Central memory CD8-positive, alpha-beta T cell (primary cell): ENCODE measurements at regions not wholly inside any gene's neighbourhood (a gene's known extent, or its start where the extent isn't known, plus 50 kb on each side); places are given as distances from the start of the nearest gene placed in this dataset.

Experiments used
- ATAC-seq: fragments of 150-1000 bp; cut with Tn5 transposase; replicated peaks from 2 replicates; pipeline ENCODE4 v1.10.0; 2022; ENCODE audit warnings: mild to moderate bottlenecking, moderate FRiP score, moderate number of reproducible peaks; ENCODE audit not compliant: poor library complexity, severe bottlenecking; ENCODE audit errors: extremely low read depth
- DNase-seq, 2 donors: peaks; one replicate each; pipeline ENCODE4 v3.0.0; 2021; ENCODE audit warnings: low spot score in 2 of 2
- H3K27ac Mint-ChIP-seq: one replicate; pipeline ENCODE4 v1.8.0; 2022; ENCODE audit warnings: low read depth, mild to moderate bottlenecking, moderate library complexity, mixed read lengths
- H3K27me3 Mint-ChIP-seq: one replicate; pipeline ENCODE4 v1.8.0; 2022; ENCODE audit warnings: mixed read lengths
- H3K36me3 Mint-ChIP-seq: one replicate; pipeline ENCODE4 v1.8.0; 2022; ENCODE audit warnings: mild to moderate bottlenecking, moderate library complexity, mixed read lengths; ENCODE audit not compliant: insufficient read depth
- H3K4me1 Mint-ChIP-seq: one replicate; pipeline ENCODE4 v1.8.0; 2022; ENCODE audit warnings: mixed read lengths
- H3K4me3 Mint-ChIP-seq: one replicate; pipeline ENCODE4 v1.8.0; 2022; ENCODE audit warnings: mild to moderate bottlenecking, moderate library complexity, mixed read lengths
- H3K9me3 Mint-ChIP-seq: one replicate; pipeline ENCODE4 v1.8.0; 2022; ENCODE audit warnings: mixed read lengths

DNA sequence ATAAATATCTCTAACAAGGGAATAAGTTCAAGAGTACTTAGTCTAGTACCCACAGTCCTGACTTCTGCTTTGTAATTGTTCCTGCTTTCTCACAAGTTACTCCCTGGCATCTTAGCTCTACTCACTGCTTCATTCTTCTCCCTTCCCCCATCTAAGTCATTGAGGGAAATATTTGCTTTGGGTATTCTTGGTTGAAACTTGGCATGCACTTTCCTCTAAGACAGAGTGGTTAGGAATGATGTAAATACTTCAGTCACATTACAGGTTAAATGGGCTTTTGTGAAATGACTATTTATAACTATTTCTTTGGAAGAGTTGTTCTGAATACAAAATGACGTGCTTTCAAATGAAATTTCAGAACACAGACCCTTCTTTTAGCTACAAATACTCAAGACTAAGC, 67.7 kb upstream of the PLEKHG1 start:
- no peak for DNase-seq
- H3K4me1 Mint-ChIP-seq, result no peaks in the 10 kb centered on the region
- H3K27me3 Mint-ChIP-seq, result peaks cover 30% of the 10 kb centered on the region

DNA sequence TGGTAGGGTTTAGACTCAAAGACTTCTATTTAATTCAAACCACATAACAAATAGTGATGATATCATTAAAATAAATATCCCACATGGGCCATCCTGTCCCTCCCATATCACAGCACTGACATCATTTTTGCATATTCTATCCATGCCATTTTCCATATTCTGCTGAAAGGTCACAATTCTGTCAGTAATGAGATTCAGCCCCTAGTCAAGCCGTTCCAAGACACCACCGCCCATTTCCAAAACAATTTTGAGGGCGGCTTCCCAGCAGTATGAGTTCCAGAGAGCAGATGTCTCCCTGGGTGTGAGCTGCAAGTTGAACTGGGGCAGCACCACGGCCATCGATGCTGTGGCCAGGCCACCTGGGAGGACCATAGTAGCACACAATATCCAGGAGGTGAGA, 65.1 kb upstream of the PLEKHG1 start:
- Mint-ChIP-seq H3K27me3 (peaks cover 30% of the 10 kb centered on the region), H3K27ac (no peak overlapping the region), H3K4me3 (no peak overlapping the region), H3K4me1 (no peaks in the 10 kb centered on the region), H3K36me3 (no peaks in the 10 kb centered on the region), H3K9me3 (no peaks in the 10 kb centered on the region)
- no peak for DNase-seq
- no peak for ATAC-seq

More for the DNA sequence above, 67.7 kb upstream of the PLEKHG1 start:
- Mint-ChIP-seq H3K36me3 (no peaks in the 10 kb centered on the region), H3K27ac (no peak overlapping the region), H3K4me3 (no peak overlapping the region), H3K9me3 (no peaks in the 10 kb centered on the region)
- no peak for ATAC-seq

DNA sequence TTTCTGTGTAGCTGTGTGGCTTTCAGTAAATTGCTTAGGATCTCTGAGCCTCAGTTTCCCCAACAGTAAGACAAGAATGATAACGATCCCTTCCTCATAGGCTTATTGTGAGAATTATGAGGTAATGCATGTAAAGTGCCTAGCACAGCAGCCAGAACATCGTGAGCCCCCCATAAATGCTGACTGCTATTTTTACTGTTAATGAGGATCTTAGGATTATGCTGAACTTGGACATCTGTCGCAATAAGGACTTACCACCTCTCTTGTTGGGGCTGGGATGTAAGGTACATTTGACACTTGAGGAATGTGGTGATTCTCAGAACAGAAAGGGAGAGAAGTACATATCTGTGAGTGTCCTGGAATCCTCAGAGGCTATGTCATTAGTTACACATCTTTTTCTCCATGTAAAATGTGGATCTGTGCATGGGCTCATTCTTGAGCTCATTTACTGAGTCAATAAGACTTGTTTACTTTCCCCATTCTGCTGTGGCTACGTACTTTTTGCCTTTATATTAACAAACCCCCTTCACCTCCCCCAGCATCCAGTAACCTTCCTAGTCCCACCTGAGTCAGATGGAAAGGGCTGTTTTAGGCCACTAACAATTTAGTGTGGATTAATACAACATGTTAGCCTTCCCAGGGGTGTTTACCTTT, 64.4 kb upstream of the PLEKHG1 start:
- no peak overlapping the region for H3K27ac Mint-ChIP-seq
- ATAC-seq, result no peak
- H3K4me1 Mint-ChIP-seq, result no peaks in the 10 kb centered on the region

DNA sequence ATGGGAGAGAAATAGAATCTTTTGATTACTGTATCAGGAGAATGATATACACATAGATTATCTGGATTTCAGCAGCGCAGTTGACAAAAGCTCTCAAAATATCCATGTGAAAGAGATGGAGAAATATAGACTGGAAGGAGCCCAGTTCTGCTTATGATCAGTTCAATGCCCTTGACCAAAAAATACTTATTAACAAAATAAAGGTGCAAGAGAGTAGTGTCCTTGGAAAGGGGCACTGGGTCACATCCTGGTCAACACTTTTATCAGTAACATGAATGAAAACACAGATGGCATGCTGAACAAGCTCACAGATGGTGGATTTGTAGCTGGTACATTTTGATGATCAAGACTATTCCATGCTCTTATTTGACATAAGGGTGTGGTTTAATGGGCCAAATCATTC, 63.9 kb upstream of the PLEKHG1 start:
- Mint-ChIP-seq H3K4me3 (no peak overlapping the region), H3K9me3 (no peaks in the 10 kb centered on the region), H3K27ac (no peak overlapping the region), H3K27me3 (peaks cover 38% of the 10 kb centered on the region), H3K4me1 (no peaks in the 10 kb centered on the region), H3K36me3 (no peaks in the 10 kb centered on the region)
- DNase-seq (no peak), ATAC-seq (no peak)

More for the DNA sequence above, 64.4 kb upstream of the PLEKHG1 start:
- no peak for DNase-seq
- Mint-ChIP-seq H3K36me3 (no peaks in the 10 kb centered on the region), H3K4me3 (no peak overlapping the region), H3K27me3 (peaks cover 37% of the 10 kb centered on the region), H3K9me3 (no peaks in the 10 kb centered on the region)

DNA sequence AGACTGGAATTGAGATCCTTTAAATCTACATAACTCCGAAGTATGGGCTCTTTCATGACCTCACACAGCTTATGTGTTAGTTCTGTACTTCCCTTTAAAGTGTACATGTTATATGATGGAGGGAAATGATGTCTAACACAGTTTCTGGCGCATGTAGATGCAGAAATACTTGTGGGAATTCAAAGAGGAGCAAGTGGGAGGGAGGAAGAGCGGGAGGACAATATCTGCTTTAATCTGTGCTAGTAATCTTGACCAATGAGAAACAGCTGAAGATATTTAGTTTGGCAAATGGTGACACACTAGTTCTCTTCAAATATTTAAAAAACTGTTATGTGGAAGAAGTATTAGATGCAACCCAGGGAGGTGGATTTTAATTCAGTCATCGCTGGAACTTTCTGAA, 62.9 kb upstream of the PLEKHG1 start:
- DNase-seq (no peak), ATAC-seq (no peak)
- Mint-ChIP-seq H3K4me3 (no peak overlapping the region), H3K27me3 (peaks cover 38% of the 10 kb centered on the region), H3K27ac (no peak overlapping the region), H3K36me3 (no peaks in the 10 kb centered on the region), H3K9me3 (no peaks in the 10 kb centered on the region), H3K4me1 (no peaks in the 10 kb centered on the region)

DNA sequence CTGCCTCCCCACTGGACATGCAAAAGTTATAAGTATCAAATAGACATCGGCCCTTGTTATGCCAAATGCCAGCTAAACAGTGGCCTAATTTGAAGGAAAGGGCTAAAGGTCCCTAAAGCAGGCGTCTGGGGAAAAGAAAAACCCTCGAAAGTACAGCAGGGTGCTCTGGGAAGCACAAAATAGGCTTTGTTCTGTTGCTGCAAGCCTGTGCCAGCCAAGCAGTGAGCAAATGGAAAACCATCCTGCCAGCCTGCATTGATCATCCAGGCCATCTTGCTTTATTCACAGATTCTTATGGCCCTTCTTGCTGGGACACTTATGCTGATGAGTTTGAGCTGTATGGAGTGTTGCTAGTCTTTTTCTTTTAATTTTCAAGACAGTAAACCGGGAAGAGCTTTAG, 62.2 kb upstream of the PLEKHG1 start:
- ATAC-seq (no peak), DNase-seq (no peak)
- H3K27ac Mint-ChIP-seq, result no peak overlapping the region
- H3K9me3 Mint-ChIP-seq, result no peaks in the 10 kb centered on the region
- H3K4me3 Mint-ChIP-seq, result no peak overlapping the region
- no peaks in the 10 kb centered on the region for H3K36me3 Mint-ChIP-seq
- H3K4me1 Mint-ChIP-seq, result no peaks in the 10 kb centered on the region
- H3K27me3 Mint-ChIP-seq, result peaks cover 32% of the 10 kb centered on the region

DNA sequence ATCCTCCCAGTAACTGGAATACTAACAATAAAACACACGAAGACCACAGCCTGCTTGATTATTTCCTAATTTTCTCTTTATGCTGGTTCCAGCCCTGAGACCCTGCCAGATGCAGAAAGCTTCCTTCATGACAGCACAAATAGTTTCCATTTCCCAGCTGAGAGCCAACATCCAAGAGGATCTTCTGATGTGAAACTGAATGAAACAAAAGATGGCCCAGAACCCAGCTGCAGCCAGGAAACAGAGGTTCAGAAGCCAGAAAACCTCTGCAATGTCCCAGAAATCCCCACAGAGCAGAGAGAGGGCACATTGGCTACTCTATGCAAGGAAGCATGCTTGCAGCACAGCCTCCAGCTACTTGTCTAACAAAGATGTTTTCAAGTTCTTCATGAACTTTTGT, 61.8 kb upstream of the PLEKHG1 start:
- Mint-ChIP-seq H3K9me3 (no peaks in the 10 kb centered on the region), H3K27ac (no peak overlapping the region), H3K4me3 (no peak overlapping the region), H3K36me3 (no peaks in the 10 kb centered on the region), H3K27me3 (peaks cover 29% of the 10 kb centered on the region), H3K4me1 (no peaks in the 10 kb centered on the region)
- no peak for DNase-seq
- no peak for ATAC-seq

DNA sequence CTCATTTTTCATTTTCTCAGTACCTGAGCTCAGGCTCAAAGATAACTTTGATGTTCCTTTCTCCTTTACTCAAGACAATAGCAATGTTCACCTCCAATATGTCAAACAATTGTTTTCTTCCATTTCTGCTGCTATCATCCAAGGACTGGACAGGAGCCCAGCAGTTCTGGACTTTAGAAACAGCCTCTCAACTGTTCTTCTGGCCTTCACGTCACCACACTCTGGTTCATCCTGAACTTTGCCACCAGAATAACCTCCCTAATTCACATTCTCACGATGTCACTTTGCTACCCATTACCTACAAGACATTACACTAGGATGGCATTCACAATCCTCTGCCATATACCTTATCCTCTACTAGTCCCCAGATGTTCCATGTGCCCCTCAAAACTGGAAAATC, 60.6 kb upstream of the PLEKHG1 start:
- DNase-seq (no peak), ATAC-seq (no peak)
- H3K9me3 Mint-ChIP-seq, result no peaks in the 10 kb centered on the region
- H3K4me1 Mint-ChIP-seq, result no peaks in the 10 kb centered on the region
- H3K27me3 Mint-ChIP-seq, result peaks cover 33% of the 10 kb centered on the region
- no peak overlapping the region for H3K27ac Mint-ChIP-seq
- no peaks in the 10 kb centered on the region for H3K36me3 Mint-ChIP-seq
- no peak overlapping the region for H3K4me3 Mint-ChIP-seq

DNA sequence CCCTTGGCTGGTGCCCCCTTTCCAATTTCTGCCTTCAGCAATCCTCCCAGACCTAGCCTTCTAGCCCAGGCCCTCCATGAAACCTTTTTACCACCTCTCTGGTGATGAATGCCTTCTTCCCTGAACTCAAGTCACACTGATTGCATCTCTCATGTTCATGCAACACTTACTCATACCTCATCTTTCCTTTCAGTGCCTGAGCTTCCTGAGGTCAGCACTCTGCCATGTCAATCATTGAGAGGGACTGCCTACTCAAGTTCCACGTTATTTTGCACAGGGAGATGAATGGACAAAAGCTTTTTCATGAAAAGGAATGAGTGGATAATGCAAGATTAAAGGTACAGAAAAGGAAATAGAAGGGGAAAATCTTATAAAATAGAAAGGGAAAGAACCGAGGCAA, 60.1 kb upstream of the PLEKHG1 start:
- no peak overlapping the region for H3K27ac Mint-ChIP-seq
- DNase-seq (no peak), ATAC-seq (no peak)
- H3K27me3 Mint-ChIP-seq, result peaks cover 38% of the 10 kb centered on the region
- H3K4me3 Mint-ChIP-seq, result no peak overlapping the region
- no peaks in the 10 kb centered on the region for H3K9me3 Mint-ChIP-seq
- no peaks in the 10 kb centered on the region for H3K36me3 Mint-ChIP-seq
- no peaks in the 10 kb centered on the region for H3K4me1 Mint-ChIP-seq

DNA sequence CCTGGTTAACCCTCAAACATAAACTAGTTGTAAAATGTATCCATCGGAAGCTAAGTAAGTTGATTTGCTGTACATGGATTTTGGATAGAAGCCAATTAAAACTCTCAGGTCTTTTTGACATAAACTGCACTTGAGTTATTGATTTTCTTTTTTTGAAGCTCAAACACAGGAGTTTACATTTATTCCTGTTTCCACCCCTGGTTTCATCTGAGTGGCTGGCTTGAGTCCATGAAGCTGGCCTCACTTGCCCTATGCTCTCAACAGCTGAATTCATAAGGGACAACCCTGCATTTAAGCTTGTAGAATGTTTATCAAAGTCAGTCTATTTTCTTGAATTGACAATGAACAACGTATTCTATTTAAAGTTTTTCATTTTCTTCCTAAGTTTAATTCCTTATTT, 58.1 kb upstream of the PLEKHG1 start:
- Mint-ChIP-seq H3K36me3 (no peaks in the 10 kb centered on the region), H3K27me3 (peaks cover 38% of the 10 kb centered on the region), H3K4me3 (no peak overlapping the region), H3K4me1 (no peaks in the 10 kb centered on the region), H3K27ac (no peak overlapping the region), H3K9me3 (no peaks in the 10 kb centered on the region)
- no peak for DNase-seq
- no peak for ATAC-seq

DNA sequence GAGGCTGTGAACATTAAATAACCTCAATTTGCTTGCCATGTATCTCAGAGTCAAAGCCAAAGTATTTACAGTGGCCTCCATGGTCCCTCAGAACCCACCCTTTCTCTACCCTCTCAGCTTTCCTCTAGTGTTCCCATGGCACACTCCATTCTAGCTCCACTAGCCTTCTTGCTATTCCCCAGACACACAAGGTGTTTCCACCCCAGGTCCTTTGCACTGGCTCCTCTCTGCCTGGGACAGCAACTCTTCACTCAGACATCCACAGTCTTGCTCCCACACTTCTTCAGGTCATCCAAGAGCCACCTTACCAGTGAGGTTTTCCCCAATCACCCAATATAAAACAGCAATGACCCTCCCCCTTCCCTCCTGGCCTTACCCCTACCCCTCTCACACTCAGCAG, 56.5 kb upstream of the PLEKHG1 start:
- Mint-ChIP-seq H3K4me3 (no peak overlapping the region), H3K27me3 (peaks cover 38% of the 10 kb centered on the region), H3K36me3 (no peaks in the 10 kb centered on the region), H3K27ac (no peak overlapping the region), H3K4me1 (no peaks in the 10 kb centered on the region), H3K9me3 (no peaks in the 10 kb centered on the region)
- DNase-seq, result no peak
- ATAC-seq, result no peak

DNA sequence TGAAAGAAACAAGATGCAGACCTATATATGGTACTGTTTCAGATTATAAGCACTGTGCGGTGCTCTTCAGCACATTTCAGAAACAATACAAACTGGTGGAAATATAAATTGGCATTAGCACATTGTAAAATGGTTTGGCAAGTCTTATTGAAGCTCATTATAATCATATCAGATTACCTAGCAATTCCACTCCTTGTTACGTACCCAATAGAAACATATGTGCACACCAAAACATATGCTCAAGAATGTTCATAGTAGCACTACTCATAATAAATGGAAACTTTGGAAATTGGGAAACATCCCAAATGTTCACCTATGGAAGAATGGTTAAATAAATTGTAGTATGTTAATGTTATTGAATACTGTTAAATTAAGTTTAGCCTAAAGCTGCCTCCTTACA, 54.9 kb upstream of the PLEKHG1 start:
- Mint-ChIP-seq H3K4me1 (no peaks in the 10 kb centered on the region), H3K27ac (no peak overlapping the region), H3K9me3 (no peaks in the 10 kb centered on the region), H3K4me3 (no peak overlapping the region), H3K27me3 (peaks cover 24% of the 10 kb centered on the region), H3K36me3 (no peaks in the 10 kb centered on the region)
- no peak for DNase-seq
- no peak for ATAC-seq

DNA sequence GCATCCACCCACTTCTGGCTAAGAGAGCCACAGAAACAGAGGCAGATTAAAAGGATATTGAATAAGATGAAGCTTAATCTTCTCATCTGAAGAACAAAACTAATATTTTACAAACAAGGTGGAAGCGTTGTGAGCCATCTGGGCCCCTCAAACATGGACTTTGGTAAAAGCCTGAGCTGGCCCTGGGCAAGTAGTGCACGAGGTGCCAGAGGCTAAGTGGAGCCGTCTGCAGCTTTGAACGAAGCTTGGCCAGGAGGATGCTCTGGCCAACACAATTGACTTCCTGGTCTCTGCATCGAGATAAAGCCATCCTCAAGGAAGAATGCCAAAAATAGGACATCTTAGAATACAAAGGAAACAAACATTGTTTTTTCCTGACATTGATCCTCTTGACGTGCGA, 53.2 kb upstream of the PLEKHG1 start:
- no peaks in the 10 kb centered on the region for H3K36me3 Mint-ChIP-seq
- no peak overlapping the region for H3K27ac Mint-ChIP-seq
- H3K9me3 Mint-ChIP-seq, result no peaks in the 10 kb centered on the region
- DNase-seq, result no peak
- ATAC-seq, result no peak
- no peaks in the 10 kb centered on the region for H3K4me1 Mint-ChIP-seq
- no peak overlapping the region for H3K4me3 Mint-ChIP-seq
- H3K27me3 Mint-ChIP-seq, result peaks cover 19% of the 10 kb centered on the region
